GM18498 (cell line): ENCODE measurements at regions not wholly inside any gene's neighbourhood (a gene's known extent, or its start where the extent isn't known, plus 50 kb on each side); places are given as distances from the start of the nearest gene placed in this dataset.

Experiments
- ATAC-seq: cut with Tn5 transposase; IDR thresholded peaks from one replicate; pipeline ENCODE4 v1.9.1; 2021; ENCODE audit warnings: mild to moderate bottlenecking, moderate library complexity; ENCODE audit not compliant: unreplicated experiment

DNA sequence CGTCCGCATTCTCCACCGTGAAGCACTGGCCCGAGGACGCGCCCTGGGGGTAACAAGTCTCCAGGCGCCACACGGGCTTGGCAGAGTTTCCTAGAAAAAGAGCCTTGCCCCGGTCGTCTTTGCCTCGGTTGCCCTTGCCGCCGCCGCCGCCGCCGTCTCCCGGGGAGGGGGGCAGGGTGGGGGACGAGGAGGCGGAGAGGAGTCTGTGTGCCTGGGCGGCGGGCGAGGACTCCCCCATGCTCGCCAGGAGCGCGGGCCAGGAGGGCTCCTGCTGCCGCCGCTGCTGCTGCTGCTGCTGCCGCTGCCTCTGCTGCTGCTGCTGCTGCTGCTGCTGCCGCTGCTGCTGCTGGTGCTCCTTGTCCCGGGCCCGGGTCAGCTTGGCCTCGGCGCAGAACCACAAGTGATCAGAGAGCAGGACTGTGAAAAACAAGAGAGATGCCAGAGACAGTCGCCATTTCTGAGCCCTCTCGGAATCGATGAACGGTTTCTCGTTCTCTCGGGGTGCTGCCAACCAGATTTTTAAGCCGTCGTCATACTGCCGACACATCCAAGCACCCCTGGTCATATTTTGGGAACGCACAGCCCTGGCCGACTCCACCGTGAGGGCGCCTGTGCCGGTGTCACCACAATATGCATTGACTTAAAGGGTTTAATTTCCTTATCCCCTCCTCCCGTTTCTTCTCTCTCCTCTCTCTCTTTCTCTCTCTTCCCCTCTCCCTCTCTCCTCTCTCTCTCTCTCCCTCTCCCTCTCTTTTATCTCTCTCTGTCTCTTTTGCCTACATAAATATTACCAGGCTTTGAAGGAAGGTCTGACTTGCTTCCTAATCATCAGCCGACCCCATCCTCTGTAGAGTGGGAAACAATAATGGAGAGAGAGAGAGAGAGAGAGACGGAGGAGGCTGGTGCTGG, 349.1 kb downstream of the LIG4 start:
- no peak for ATAC-seq

DNA sequence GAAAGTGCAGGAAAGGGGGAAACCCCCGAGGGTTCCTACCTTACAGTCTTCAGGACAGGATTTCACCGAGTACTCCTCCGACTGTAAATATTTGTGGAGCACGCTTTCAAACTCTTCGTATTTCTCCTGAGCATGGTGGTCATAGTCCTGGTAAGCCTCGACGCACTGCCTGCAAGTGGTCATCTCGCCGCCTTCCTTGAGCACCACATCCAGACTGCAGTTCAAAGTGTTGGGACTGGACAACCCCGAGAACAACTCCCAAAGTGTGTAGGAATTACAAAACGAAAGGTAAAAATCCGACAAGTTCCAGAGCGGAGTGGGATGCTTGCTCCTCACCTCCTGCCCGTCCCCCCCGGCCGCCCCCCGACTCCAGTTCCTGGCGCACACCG, 349.7 kb downstream of the LIG4 start:
- no peak for ATAC-seq

DNA sequence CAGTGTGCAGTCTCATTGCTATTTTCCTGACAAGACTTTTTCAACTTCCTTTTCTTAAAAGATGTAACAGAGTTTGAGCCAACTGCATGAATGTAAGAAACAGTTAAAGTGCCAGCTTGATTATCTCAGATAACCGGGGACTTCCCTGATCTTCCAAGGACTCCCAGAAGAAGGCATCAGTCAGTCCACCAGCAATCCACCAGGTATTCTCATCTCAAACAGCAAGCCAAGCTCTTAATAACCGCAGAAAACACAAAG, 350.1 kb downstream of the LIG4 start:
- no peak for ATAC-seq

DNA sequence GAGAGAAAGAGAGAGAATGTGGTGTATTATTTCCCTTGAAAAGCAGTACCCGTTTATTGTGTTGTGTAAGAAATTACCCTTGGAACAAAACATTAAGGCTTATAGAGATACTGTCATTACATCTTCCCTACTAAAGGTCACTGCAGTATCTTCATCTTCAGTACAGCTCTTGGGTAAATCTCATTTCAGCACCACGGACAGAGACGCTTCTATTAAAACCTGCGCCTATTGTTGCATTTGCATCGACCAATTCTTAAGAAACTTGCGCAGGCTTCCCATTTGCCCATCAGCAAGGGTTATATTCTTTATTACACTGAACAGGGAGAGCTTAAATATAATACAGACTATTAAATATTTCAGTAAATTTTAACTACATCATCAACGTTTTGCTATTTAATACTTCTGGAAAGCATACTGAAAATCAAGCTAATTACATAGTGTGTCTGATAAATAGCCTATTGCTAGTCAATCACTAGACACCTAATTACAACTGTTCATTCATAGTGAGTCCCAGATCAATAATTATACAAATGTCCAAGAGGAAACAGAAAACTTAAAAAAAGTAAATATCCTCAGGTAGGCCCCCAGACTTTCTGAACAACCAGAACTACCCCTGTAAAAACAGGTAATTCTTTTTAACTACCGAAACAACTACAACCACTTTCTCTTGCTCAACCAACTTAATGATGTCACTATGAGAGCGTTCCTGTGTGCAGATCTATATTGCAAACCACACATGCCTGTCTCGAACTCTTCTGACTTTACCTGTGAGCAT, 350.6 kb downstream of the LIG4 start:
- ATAC-seq = no peak

DNA sequence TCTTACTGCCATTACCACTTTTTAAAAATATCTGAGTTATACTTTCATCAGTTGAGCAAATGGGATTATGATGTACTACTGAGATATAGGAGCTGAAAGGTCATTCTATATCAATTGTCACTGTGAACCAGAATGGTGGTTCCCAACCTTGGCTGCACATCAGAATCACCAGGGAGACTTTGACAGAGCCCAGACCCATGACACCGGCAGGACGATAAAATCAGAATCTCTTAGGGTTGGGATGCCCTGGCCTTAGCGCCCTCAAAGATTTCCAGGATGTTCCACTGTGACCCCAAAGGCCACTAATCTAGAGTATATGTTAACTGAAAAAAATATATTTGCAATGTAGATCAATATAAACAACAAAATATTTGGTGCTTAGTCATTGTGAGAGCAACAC, 355.1 kb downstream of the LIG4 start:
- no peak for ATAC-seq

DNA sequence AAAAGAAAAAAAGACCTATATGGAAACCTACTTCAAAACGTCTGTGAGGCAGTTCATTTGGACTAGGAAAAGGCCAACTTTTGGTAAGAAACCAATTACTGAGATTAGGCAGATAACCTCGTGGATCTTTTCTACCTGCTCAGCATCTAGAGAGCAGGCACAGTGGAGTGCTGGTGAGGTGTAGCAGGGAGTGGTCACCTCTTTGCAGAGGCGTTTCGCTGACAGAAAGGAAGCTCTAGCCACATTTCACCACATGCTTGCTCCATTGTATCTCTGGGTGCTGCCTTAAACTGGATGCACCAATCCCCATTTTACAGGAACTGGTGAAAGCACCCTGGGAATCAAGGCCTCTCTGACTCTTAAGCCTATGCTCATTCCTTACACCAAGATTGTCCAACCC, 360.5 kb downstream of the LIG4 start:
- no peak for ATAC-seq

DNA sequence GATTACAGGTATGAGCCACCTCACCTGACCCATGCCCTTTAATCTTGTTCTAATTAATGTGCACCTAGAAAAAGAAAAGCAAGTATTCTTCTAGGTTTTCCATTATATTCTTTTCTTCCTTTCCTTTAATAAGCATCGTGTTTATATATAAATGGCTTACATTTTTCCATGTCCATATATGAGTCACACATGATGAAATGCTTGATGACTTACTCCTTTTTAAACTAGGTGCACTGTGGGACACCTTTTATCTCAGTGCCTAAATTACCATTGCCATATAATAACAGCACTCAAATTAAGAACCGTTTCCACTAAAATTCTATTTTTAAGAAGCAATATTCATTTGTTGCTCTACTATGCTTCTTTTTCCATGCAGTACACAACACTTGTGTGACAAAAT, 363.3 kb downstream of the LIG4 start:
- ATAC-seq = no peak

DNA sequence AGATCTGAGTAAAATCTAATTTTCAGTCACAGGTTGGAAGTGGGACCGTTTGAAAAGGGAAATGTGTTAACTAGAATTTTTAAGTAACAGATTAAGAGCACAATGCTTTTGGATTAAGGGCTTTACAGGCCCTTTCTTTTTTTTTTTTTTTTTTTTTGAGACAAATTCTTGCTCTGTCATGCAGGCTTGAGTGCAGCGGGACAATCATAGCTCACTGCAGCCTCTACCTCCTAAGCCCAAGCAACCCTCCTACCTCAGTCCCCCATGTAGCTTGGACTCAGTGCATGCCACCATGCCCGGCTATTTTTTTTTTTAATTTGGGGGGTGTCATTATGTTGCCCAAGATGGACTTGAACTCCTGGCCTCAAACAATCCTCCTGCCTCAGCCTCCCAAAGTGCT, 363.7 kb downstream of the LIG4 start:
- no peak for ATAC-seq

DNA sequence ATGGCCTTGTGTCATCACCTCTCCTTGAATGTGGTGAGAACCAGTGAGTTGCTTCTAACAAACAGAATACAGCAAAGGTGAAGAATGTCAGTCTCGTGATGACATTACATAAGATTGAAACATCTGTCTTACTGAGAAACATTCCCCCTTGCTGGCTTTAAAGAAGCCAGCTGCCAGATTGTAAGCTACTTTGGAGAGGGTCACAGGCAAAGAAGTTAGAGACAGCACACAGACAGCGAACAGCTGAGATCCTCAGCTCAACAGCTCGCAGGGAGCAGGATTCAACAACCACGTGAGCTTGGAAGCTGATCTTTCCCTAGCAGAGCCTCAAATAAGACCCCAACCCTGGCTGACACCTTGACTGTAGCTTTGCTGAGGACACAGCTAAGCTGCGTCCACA, 367.9 kb downstream of the LIG4 start:
- ATAC-seq = no peak

DNA sequence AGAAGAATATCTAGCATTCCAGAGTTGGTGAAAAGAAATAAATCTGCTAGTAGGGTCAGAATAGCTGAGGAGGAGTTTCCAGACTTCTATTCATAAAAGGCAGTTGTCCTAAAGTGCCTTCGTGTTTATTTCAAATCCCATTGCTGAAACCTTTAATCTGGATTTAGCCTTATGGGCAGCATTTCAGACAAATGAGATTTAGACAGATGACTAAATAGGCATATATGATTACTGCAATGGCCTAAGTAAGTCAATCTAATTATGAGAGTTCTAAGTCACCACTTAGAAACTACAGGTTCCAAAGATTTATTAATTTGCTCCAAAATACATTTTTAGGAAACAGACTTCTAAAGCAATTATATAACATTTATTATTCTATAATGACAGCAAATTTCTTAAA, 368.7 kb downstream of the LIG4 start:
- no peak for ATAC-seq

DNA sequence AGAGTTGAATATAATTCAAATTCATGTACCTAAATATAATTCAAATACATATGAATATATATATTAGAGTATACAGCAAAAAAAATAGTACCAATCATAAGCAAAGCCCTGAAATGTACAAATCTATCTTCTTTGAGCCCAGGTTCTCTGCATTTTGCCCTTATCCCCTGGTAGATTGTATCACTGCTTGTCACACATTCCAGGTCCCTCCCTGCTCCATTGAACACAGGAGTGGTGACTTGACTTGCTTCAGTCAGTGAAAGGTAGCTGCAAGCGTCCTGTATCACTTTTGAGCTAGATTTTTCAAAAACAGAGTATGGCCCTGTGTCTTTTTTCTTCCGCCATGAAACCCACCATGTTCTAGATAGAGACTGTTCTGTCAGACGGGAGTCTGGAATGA, 369.4 kb downstream of the LIG4 start:
- ATAC-seq = no peak

DNA sequence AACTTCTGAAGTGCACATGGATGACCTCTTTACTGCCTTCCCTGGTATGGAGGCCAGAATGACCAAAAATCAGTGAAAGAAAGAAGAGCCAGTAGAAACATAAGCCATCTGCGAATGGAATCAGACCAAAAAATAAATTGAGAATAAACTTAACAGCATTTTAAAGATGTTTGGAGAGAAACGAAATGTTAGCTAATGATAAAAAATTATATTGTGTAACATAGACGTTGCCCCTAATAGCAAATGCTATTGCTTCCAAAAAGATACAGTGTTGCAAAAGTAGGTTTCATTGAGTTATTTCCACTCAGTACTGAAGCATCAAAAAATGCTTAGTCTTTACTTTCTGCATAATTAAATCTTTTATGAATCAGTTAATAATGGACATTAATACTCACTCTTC, 371.7 kb downstream of the LIG4 start:
- ATAC-seq = no peak

DNA sequence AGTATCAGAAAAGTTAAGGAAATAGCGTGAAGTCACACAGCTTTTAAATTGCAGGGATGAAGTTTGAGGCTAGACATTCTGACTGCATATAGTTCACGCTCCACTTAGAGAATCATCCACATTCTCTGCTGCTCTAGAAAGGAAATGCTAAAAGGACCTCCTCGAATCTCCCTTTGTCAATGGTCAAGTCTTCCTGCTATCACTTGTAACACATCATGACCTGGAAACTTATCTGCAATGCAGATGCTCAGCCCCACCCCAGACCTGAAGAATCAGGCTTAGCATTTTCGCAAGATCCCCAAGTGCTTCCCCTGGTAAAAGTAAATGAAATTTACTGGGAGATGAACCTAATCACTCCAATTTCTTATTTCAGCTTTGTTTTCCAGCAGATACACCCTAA, 372.1 kb downstream of the LIG4 start:
- no peak for ATAC-seq

DNA sequence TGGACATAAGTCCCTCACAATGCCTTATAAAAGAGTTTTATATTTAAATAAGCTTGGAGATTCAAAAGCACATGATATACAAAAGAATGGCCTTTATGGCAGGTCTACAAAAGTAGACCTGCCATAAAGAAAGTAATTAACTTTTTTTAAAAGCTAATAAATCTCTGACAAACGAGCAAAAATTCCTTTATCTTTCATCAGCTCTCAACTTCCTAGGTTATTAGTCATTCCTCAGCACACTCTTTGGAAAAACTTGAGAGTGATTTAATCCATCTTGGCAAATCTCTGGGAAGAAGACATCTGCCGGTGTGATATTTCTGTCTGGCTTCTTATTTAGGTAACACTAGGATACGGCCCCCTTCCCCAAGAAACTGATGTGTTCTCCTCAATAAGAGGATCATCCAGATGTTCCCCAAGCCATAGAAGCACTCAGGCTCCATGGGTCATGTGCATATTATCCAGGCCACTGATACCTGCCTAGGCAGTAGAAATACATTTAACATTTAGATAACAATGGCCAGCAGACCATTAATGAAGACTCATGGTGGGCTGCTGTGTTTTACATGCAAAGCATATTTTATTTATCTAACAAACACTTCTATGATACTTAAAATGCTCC, 372.7 kb downstream of the LIG4 start:
- ATAC-seq = no peak

DNA sequence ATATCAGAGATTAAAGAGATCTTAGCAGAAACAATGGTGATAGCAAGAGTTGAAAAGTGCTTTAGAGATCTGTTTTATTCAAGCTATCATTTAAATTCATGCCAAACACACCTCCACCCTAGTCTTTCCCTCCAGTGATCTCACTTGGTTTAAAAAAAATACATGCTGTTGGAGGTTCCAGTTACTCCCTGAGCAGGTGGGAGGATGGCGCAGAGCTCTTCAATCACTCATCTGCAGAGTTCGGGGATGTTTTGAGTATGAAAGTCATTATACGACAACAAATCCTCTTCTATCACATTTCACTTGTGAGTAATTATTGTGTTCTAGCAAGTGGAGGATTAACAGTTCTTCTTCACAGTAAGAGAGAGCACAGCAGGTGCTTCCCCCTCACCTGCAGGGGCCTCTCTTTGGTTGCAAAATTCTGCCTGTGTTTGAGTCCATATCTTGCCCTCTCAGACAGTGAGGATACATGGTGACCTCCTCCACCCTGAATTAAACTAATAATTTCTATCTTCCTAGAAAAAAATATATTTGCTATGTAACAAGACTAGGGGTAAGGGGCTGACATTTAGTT, 376.7 kb downstream of the LIG4 start:
- no peak for ATAC-seq

DNA sequence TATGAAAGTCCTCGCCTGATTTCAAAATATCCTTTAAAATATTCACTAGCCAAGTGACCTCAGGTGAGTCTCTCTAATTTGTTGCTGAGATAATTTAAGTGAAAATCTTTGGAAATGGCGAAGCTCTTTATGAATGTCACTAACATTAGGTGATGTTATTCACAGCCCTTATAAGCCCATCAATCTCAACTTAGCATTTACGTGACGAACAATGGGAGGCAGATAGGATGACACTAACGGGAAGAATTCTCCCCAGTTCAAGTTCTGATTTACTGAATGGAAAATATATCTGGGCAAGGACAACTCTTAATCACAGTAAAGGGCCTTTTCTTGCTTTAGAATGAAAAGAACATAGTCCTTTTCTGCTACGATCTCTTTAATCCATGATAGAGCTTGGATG, 378.7 kb downstream of the LIG4 start:
- no peak for ATAC-seq

DNA sequence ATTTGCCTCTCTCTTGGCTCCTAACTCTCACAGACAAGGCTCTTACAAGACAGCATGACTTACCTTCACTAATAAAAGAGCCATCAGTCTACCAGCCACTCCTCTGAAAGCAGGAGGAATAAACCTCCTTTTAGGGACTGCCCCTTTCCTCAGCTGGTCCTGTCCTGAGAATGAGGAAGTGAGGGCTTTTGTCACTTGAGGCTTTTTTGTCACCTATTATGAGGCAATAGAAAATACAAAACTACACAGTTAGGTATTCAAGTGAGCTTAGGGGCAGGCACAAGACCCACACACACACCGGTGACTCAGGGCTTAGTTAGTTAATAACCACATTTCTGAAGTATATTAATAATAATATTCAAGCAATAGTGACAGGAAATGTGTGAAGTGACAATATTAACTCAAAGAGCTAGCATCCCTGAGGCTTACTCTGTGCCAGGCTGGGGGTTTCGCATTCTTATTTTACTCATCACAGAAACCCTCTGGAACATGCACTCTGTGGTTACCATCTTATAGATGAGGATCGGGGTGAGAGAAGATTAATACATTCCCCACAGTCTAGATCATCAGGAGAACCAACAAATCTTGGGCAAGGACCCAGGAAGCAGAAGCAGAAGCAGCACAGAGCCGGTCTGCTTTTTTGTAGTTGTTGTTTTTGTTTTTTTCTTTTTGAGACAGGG, 379.9 kb downstream of the LIG4 start:
- no peak for ATAC-seq

DNA sequence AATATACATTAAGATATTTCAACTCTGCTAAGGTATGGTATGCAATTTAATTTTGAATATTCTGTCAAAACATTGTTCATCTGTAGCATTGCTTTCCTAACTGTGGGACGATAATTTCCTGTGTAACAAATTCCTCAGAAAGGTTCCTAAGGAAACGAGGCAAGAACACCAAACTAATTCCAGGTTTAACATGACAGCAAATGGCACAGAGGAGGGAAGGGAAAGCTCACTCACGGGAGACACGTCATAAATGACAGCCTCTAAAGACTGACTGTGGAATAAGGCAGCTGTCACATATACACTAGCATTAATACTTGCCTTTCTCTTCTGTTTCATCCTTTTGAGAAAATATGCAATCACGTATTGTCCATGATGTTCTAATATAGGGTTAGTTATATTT, 380.6 kb downstream of the LIG4 start:
- no peak for ATAC-seq

DNA sequence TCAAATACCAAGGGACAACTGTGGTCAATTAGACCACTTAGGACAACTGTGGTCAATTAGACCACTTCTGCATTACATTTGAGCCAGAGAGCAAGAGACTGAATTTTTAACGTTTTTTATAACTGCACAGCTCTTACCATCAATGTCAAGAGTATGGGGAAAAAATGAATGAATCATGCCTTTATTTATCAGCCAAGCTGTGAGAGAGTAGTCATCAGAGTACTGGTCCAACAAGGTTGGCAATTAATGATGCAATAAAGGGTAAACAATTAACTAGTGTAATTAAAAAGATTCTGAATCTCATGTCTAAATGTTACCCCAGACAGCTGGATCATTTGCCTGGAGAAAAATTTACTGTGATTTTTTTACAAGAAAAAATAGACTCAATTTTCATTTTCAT, 381.1 kb downstream of the LIG4 start:
- ATAC-seq = no peak

DNA sequence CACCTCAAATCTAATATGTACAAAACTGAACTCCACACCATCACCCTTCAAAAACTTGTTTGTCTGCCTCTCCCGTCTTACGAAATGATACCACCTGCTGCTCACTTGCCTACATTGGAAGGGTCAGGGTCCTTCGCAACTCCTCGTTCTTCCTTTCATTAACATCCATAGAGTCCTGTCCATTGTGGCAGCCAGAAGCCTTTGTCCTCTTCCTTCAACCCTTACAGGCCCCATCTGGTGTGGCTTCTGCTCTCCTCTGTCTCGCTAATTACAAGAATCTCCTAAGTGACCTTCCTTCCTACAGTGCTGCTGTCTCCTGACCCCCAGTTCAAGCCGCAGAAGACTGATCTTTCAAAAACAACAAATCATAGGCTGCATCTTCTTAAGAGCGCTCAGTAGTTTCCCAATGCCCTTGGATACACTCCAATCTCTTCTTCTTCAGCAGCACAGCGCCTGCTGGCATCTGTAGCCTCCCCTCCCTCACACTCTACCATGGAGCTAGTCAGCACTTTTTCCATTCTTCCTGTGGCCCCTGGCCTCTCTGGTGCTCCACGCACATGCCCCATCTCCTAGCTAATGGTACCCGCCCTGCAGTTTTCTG, 382.7 kb downstream of the LIG4 start:
- no peak for ATAC-seq

DNA sequence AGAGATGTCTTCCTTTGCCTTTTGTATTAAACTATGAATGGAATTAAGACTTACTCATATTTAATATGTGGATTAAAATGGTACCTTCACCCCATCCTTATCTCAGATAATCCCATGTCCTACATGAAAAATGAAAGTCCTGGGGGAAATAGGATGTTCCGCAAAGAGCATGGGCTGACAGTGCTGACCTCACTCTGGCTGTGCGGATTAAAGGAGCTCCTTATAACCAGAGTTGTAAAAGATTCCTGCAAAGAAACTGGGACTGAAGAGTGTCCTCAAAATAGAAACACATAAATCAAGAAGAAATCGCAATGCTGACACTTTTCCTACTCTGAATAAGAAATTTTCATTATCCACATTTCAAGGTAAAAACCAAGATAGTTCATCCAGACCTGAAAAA, 384.5 kb downstream of the LIG4 start:
- no peak for ATAC-seq
